ENCODE measurements at regions not wholly inside any gene's neighbourhood (a gene's known extent, or its start where the extent isn't known, plus 50 kb on each side); places are given as distances from the start of the nearest gene placed in this dataset.

DNA sequence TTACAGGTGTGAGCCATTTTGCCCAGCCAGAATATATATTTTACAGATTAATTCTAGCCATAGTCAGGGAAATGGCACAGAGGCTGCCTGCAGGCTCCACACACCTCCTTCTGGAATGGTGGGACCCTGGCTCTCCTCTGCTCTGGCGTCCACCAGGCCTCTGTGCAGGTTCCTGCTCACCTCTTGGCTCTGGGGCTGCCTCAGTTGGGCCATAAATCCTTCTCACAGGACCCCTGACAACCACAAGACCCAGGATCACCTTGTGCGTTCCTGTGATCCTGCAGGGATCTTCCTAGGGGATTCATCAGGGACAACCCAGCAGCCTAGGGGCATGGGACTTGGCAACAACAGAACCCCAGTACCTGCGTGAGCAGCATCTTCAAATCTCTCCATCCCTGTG lies 93.0 kb upstream of the FSTL4 start:
- Histone ChIP-seq H3K27me3 (no peaks in the 10 kb centered on the region), H3K36me3 (no peaks in the 10 kb centered on the region), H3K27ac (no peak overlapping the region), H3K4me1 (no peaks in the 10 kb centered on the region), H3K9me3 (no peaks in the 10 kb centered on the region), H3K4me3 (no peak overlapping the region)
- TF ChIP-seq, protein P1, sequence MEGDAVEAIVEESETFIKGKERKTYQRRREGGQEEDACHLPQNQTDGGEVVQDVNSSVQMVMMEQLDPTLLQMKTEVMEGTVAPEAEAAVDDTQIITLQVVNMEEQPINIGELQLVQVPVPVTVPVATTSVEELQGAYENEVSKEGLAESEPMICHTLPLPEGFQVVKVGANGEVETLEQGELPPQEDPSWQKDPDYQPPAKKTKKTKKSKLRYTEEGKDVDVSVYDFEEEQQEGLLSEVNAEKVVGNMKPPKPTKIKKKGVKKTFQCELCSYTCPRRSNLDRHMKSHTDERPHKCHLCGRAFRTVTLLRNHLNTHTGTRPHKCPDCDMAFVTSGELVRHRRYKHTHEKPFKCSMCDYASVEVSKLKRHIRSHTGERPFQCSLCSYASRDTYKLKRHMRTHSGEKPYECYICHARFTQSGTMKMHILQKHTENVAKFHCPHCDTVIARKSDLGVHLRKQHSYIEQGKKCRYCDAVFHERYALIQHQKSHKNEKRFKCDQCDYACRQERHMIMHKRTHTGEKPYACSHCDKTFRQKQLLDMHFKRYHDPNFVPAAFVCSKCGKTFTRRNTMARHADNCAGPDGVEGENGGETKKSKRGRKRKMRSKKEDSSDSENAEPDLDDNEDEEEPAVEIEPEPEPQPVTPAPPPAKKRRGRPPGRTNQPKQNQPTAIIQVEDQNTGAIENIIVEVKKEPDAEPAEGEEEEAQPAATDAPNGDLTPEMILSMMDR (IDR thresholded peaks at IDR 0.05): no peak
- TF ChIP-seq POLR2A (IDR thresholded peaks at IDR 0.05): no peak
- intact Hi-C loops (cut with DNase I; ENCODE audit: low total_unique reads): no loop called here
- DNase-seq: no peak

DNA sequence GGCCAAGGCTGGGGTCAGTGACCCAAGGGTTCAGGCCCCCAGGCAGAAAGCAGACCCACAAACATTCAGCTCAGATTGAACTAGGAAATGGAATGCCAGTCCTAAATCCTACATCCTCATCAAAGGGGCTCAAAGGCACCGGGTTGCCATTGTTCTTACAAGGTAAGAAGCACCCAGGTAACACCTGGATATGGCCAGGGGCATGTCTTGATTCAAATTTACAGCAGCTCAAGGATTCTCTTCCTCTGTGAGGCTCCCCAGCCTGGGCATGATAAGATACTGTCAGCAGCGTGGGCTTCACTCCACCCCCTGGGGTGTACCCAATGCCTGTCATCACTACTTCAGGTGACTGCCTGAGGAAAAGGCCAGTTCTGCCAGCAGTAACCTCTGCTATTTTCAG lies 92.1 kb upstream of the FSTL4 start:
- DNase-seq: no peak
- no peaks in the 10 kb centered on the region for H3K4me1 ChIP-seq
- intact Hi-C loops (cut with DNase I; ENCODE audit: low total_unique reads): no loop called here
- TF ChIP-seq POLR2A (IDR thresholded peaks at IDR 0.05): no peak
- TF ChIP-seq, protein P1 (IDR thresholded peaks at IDR 0.05): no peak
- no peak overlapping the region for H3K4me3 ChIP-seq
- no peaks in the 10 kb centered on the region for H3K36me3 ChIP-seq
- no peaks in the 10 kb centered on the region for H3K27me3 ChIP-seq
- H3K27ac ChIP-seq: no peak overlapping the region
- no peaks in the 10 kb centered on the region for H3K9me3 ChIP-seq

DNA sequence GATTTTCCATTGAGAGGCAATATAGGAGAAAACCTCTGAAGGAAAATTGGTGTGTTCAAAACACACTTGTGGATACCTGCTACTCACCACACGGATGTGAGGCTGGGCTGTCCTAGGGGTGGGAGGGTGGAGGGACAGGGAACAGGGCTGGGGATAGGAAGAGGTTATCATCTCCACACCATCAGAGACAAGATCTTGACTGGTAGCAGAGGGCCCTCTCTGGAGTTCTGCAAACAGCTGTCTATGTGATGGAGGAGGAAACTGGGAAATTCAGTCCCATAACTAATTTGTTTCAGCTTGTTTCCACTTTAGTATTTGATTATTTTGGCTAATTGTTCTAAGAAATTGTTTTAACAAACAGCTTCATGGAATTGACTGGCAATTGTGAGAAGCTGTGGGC lies 91.6 kb upstream of the FSTL4 start:
- no peaks in the 10 kb centered on the region for H3K27me3 ChIP-seq
- intact Hi-C loops (cut with DNase I; ENCODE audit: low total_unique reads): no loop called here
- no peaks in the 10 kb centered on the region for H3K4me1 ChIP-seq
- no peak overlapping the region for H3K27ac ChIP-seq
- no peak overlapping the region for H3K4me3 ChIP-seq
- H3K36me3 ChIP-seq: no peaks in the 10 kb centered on the region
- H3K9me3 ChIP-seq: no peaks in the 10 kb centered on the region
- TF ChIP-seq, protein P1 (IDR thresholded peaks at IDR 0.05): no peak
- no peak for TF ChIP-seq POLR2A (IDR thresholded peaks at IDR 0.05)
- DNase-seq: no peak

DNA sequence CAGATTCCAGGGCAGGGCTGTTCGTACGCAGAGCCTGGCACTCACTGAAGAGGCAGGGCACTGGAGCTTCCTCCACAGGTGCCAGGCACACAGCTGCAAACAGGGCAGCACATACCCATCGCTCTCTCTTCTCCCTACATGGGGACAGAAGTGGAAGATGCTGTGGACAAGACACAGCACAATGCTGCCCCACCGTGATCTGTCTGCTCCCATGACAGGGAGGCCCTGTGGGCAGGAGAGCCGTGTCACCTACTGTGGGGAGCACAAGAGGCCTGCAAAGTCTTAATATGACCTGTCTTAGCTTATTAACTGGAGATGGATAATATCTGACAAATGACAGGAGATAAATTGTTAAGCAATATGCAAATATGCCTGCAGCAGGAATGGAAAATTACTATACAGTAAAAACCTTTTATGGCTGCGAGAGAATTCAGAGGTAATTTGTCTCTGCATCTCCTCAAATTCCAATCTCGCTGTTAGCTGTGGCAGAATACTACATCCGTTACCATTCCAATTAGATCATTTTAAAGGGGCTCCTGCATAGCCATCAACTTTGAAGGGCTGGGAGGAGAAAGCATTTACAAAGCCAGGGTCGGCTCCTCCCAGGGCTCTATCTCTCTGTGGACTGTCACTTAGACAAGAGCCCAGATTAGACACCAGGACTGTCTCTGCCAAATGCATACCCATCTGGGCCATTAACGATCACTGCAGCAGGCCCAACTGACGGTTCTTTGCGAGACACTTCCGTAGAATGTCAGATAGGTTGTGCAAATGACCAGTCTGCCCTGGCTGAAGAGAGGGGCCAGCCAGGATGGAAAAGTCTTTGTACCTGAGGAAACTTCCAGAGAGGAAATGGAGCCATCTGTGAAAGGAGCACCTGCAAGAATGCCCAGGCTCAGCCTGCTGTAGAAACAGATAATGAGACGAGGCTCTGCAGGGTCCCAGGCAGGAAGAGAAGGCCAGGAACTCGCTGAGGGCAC lies 90.7 kb upstream of the FSTL4 start:
- no peaks in the 10 kb centered on the region for H3K4me1 ChIP-seq
- H3K36me3 ChIP-seq: no peaks in the 10 kb centered on the region
- H3K27me3 ChIP-seq: no peaks in the 10 kb centered on the region
- no peaks in the 10 kb centered on the region for H3K9me3 ChIP-seq
- TF ChIP-seq POLR2A (IDR thresholded peaks at IDR 0.05): no peak
- TF ChIP-seq, protein P1 (IDR thresholded peaks at IDR 0.05): no peak
- intact Hi-C loops (cut with DNase I; ENCODE audit: low total_unique reads): no loop called here
- DNase-seq: no peak
- H3K4me3 ChIP-seq: no peak overlapping the region
- no peak overlapping the region for H3K27ac ChIP-seq

DNA sequence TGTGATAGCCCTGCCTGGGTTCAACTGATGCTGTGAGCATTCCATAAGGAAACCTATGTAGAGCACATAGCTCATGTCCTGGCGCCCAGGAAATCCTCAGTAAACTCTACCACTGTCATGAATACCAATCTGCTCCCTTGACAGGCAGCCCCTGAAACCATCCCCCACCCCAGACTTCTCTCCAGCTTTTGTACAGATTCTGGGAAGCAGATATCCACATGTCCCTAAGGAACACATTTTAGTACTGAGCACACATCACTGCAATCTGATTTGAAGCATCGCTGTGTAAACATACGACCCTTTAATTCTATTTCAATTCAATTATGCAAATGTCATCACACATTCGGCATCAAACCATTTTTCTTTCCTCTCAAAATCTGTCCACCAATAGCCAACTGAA lies 89.5 kb upstream of the FSTL4 start:
- Histone ChIP-seq H3K27me3 (no peaks in the 10 kb centered on the region), H3K9me3 (no peaks in the 10 kb centered on the region), H3K4me1 (no peaks in the 10 kb centered on the region), H3K36me3 (no peaks in the 10 kb centered on the region), H3K4me3 (no peak overlapping the region), H3K27ac (no peak overlapping the region)
- intact Hi-C loops (cut with DNase I; ENCODE audit: low total_unique reads): no loop called here
- TF ChIP-seq, protein P1 (IDR thresholded peaks at IDR 0.05): no peak
- TF ChIP-seq POLR2A (IDR thresholded peaks at IDR 0.05): no peak
- DNase-seq: no peak

All from uterus (tissue), 3 donors.